DOHH2 (cell line): ENCODE measurements at regions not wholly inside any gene's neighbourhood (a gene's known extent, or its start where the extent isn't known, plus 50 kb on each side); places are given as distances from the start of the nearest gene placed in this dataset.

ENCODE experiments used
- H3F3A ChIP-seq: fragments of 200-600 bp; sonication (generic), shearing (Covaris generic); 2 replicates; pipeline ENCODE4 v1.6.0; 2016; ENCODE audit warnings: antibody characterized with exemption, mild to moderate bottlenecking; ENCODE audit not compliant: control insufficient read depth, insufficient read depth
- H3K27ac ChIP-seq: fragments of 200-600 bp; sonication (generic); 2 replicates; pipeline ENCODE4 v1.5.1; 2014; ENCODE audit warnings: low read depth, mild to moderate bottlenecking, low read length, moderate library complexity
- H3K27me3 ChIP-seq: fragments of 200-600 bp; sonication (generic); 2 replicates; pipeline ENCODE4 v1.6.1; 2014; ENCODE audit warnings: mild to moderate bottlenecking, low read length, mixed read lengths; ENCODE audit not compliant: control insufficient read depth
- H3K36me3 ChIP-seq: fragments of 200-600 bp; sonication (generic); 2 replicates; pipeline ENCODE4 v1.6.1; 2014; ENCODE audit warnings: mild to moderate bottlenecking, low read length, moderate library complexity, mixed read lengths; ENCODE audit not compliant: control insufficient read depth
- H3K4me1 ChIP-seq: fragments of 200-600 bp; sonication (generic); 2 replicates; pipeline ENCODE4 v1.6.1; 2014; ENCODE audit warnings: mild to moderate bottlenecking, low read length, mixed read lengths; ENCODE audit not compliant: control insufficient read depth
- H3K4me2 ChIP-seq: fragments of 200-600 bp; sonication (generic); 2 replicates; pipeline ENCODE4 v1.6.0; 2014; ENCODE audit warnings: mild to moderate bottlenecking, low read length, moderate library complexity
- H3K4me3 ChIP-seq: fragments of 200-600 bp; sonication (generic); 2 replicates; pipeline ENCODE4 v1.5.1; 2014; ENCODE audit warnings: mild to moderate bottlenecking, low read length, mixed read lengths
- H3K79me2 ChIP-seq: fragments of 200-600 bp; sonication (generic); 2 replicates; pipeline ENCODE4 v1.6.1; 2014; ENCODE audit warnings: mild to moderate bottlenecking, low read length, mixed read lengths; ENCODE audit not compliant: control insufficient read depth
- H3K9me2 ChIP-seq: fragments of 200-600 bp; sonication (generic); replicated peaks from 2 replicates; pipeline ENCODE4 v1.6.1; 2014; ENCODE audit warnings: mild to moderate bottlenecking, low read length, mixed read lengths; ENCODE audit not compliant: control insufficient read depth
- H3K9me3 ChIP-seq: fragments of 200-600 bp; sonication (generic); 2 replicates; pipeline ENCODE4 v1.6.1; 2014; ENCODE audit warnings: antibody characterized with exemption, low read length, mixed read lengths; ENCODE audit not compliant: control insufficient read depth, insufficient read depth
- H4K20me1 ChIP-seq: fragments of 200-600 bp; sonication (generic); 2 replicates; pipeline ENCODE4 v1.6.0; 2014; ENCODE audit warnings: low read depth, mild to moderate bottlenecking, antibody characterized with exemption, low read length, moderate library complexity; ENCODE audit not compliant: control insufficient read depth, insufficient read depth
- EZH2phosphoT487 ChIP-seq: fragments of 200-600 bp; sonication (generic); IDR thresholded peaks from 2 replicates; pipeline ENCODE4 v1.6.1; 2017; ENCODE audit warnings: borderline replicate concordance, mild to moderate bottlenecking, antibody characterized with exemption, low read length, moderate library complexity, mixed read lengths
- TF ChIP-seq, protein P1 (sequence below): fragments of 200-600 bp; sonication (generic); IDR thresholded peaks from one replicate; pipeline ENCODE4 v1.5.1; 2014; ENCODE audit warnings: antibody characterized with exemption, mild to moderate bottlenecking, low read depth, low read length; ENCODE audit not compliant: poor library complexity, severe bottlenecking

DNA sequence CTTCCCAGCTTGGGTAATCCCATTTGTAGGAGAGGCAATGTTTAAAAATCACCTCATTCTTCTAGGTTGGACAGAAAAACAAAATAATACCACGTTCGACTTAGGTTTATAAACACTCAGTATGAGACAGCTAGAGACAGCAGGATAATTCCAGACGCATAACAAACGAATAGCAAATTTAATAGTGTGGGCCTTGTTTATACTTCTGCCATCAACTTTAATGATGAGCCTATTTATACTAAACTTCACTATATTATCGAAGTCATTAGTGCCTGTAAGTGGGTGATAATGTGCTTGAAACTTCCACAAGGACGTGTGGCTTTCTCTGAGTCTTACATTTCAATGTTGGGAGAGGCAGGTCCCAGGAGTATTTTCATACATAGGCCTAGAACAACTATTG, 255.7 kb upstream of the PPARGC1A start:
- no peak for TF ChIP-seq EZH2phosphoT487
- TF ChIP-seq, protein P1, sequence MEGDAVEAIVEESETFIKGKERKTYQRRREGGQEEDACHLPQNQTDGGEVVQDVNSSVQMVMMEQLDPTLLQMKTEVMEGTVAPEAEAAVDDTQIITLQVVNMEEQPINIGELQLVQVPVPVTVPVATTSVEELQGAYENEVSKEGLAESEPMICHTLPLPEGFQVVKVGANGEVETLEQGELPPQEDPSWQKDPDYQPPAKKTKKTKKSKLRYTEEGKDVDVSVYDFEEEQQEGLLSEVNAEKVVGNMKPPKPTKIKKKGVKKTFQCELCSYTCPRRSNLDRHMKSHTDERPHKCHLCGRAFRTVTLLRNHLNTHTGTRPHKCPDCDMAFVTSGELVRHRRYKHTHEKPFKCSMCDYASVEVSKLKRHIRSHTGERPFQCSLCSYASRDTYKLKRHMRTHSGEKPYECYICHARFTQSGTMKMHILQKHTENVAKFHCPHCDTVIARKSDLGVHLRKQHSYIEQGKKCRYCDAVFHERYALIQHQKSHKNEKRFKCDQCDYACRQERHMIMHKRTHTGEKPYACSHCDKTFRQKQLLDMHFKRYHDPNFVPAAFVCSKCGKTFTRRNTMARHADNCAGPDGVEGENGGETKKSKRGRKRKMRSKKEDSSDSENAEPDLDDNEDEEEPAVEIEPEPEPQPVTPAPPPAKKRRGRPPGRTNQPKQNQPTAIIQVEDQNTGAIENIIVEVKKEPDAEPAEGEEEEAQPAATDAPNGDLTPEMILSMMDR, result no peak
- no peak overlapping the region for H3K4me2 ChIP-seq

DNA sequence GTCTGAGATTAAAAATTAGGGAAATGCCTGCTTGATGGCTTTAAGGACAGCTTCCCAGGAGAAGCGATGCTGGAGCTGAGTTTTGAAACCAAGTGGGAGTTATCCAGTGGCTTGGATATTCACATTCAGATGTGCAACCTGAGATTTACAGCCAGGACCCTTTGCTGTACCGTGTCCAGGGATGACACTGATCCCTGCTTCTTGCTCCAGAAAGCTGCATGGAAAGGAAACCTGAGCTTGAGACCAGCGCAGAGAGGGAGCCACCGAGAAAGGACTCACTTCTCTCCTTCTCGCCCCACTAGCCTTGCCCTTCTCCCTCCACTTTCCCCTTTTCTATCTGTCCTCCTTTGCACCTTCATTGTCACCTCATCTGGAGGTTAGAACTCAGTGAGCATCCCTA, 254.5 kb upstream of the PPARGC1A start:
- Histone ChIP-seq H3K4me2 (no peak overlapping the region), H3K27ac (no peak overlapping the region), H3K36me3 (no peaks in the 10 kb centered on the region), H3K27me3 (no peaks in the 10 kb centered on the region), H3F3A (no peaks in the 10 kb centered on the region), H3K79me2 (no peaks in the 10 kb centered on the region), H4K20me1 (no peaks in the 10 kb centered on the region), H3K4me1 (no peaks in the 10 kb centered on the region), H3K9me2 (no peaks in the 10 kb centered on the region), H3K9me3 (no peaks in the 10 kb centered on the region), H3K4me3 (no peak overlapping the region)
- TF ChIP-seq EZH2phosphoT487, result no peak
- TF ChIP-seq, protein P1, result no peak

More for the DNA sequence above, 255.7 kb upstream of the PPARGC1A start:
- Histone ChIP-seq H3K4me1 (no peaks in the 10 kb centered on the region), H3K9me2 (no peaks in the 10 kb centered on the region), H3K9me3 (no peaks in the 10 kb centered on the region), H4K20me1 (no peaks in the 10 kb centered on the region), H3K4me3 (no peak overlapping the region), H3K36me3 (no peaks in the 10 kb centered on the region), H3K27me3 (no peaks in the 10 kb centered on the region), H3K79me2 (no peaks in the 10 kb centered on the region), H3K27ac (no peak overlapping the region), H3F3A (no peaks in the 10 kb centered on the region)

DNA sequence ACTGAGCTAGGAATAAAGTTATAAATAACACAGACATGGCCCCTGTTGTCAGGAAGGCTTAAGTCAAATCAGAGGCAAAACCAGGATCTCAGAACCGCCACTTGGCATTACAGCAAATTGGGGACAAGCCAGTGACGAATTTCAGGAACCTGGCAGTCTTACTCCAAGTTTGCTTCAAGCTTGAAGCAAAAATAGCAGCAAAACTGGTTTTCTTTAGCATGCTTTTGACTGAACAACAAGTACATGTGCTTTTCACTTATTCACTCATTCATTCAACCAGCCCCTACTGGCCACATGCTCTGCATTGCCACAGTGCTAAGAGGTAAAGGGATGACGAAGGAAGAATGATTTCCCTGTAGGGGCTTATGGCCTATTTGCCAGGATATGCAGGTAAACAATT, 253.9 kb upstream of the PPARGC1A start:
- no peaks in the 10 kb centered on the region for H3K4me1 ChIP-seq
- TF ChIP-seq, protein P1, result no peak
- no peak for TF ChIP-seq EZH2phosphoT487
- H3K9me3 ChIP-seq, result no peaks in the 10 kb centered on the region
- no peaks in the 10 kb centered on the region for H3K27me3 ChIP-seq
- no peaks in the 10 kb centered on the region for H3K79me2 ChIP-seq
- no peaks in the 10 kb centered on the region for H3F3A ChIP-seq
- H3K9me2 ChIP-seq, result no peaks in the 10 kb centered on the region
- no peak overlapping the region for H3K27ac ChIP-seq
- no peaks in the 10 kb centered on the region for H3K36me3 ChIP-seq
- H4K20me1 ChIP-seq, result no peaks in the 10 kb centered on the region
- no peak overlapping the region for H3K4me3 ChIP-seq
- H3K4me2 ChIP-seq, result no peak overlapping the region

DNA sequence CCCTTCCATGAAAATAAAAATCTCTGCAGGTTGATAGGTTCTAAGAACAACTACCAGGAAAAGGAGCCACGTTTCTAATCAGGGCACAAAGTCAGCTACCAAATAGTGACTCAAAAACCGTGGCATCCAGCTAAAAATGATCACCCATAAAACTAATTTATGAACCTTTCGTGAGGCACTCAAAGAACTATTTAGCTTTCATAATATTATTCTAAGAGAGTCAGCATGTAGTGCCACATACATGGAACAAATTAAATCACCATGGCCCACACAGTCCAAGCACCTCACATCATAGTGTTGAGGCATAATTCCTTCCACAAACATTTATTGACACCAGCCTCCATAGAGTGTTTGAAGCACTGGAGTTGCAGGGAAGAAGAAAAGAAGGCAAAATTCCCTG, 252.0 kb upstream of the PPARGC1A start:
- no peak overlapping the region for H3K4me2 ChIP-seq
- H3K9me3 ChIP-seq, result no peaks in the 10 kb centered on the region
- H3K36me3 ChIP-seq, result no peaks in the 10 kb centered on the region
- H3K79me2 ChIP-seq, result no peaks in the 10 kb centered on the region
- TF ChIP-seq EZH2phosphoT487, result no peak
- TF ChIP-seq, protein P1, result no peak
- H3F3A ChIP-seq, result no peaks in the 10 kb centered on the region
- H3K4me1 ChIP-seq, result no peaks in the 10 kb centered on the region
- H4K20me1 ChIP-seq, result no peaks in the 10 kb centered on the region
- no peaks in the 10 kb centered on the region for H3K27me3 ChIP-seq
- no peaks in the 10 kb centered on the region for H3K9me2 ChIP-seq
- H3K27ac ChIP-seq, result no peak overlapping the region
- no peak overlapping the region for H3K4me3 ChIP-seq
